Body of pancreas (tissue), 4 donors: ENCODE measurements at regions not wholly inside any gene's neighbourhood (a gene's known extent, or its start where the extent isn't known, plus 50 kb on each side); places are given as distances from the start of the nearest gene placed in this dataset.

Experiments
- CTCF ChIP-seq, 7 experiments: fragments of 450-650 bp in 4 of 7; fragments of 200-600 bp in 3 of 7; sonication (generic) in 3 of 7; IDR thresholded peaks; one replicate each; pipeline ENCODE4 v1.5.1; 2016 to 2019; ENCODE audit warnings: antibody characterized with exemption in 7 of 7
- POLR2A ChIP-seq, 3 donors: fragments of 450-650 bp; IDR thresholded peaks; one replicate each; pipeline ENCODE4 v1.6.1; 2016; ENCODE audit warnings: antibody characterized with exemption in 3 of 3, mild to moderate bottlenecking in 2 of 3

GRCh38 chr1:118302145-118302544 is 117.1 kb upstream of the SPAG17 start:
- TF ChIP-seq POLR2A (IDR thresholded peaks at IDR 0.05) (no peak), CTCF (IDR thresholded peaks at IDR 0.05) (no peak)
